ENCODE measurements at regions not wholly inside any gene's neighbourhood (a gene's known extent, or its start where the extent isn't known, plus 50 kb on each side); places are given as distances from the start of the nearest gene placed in this dataset.

DNA sequence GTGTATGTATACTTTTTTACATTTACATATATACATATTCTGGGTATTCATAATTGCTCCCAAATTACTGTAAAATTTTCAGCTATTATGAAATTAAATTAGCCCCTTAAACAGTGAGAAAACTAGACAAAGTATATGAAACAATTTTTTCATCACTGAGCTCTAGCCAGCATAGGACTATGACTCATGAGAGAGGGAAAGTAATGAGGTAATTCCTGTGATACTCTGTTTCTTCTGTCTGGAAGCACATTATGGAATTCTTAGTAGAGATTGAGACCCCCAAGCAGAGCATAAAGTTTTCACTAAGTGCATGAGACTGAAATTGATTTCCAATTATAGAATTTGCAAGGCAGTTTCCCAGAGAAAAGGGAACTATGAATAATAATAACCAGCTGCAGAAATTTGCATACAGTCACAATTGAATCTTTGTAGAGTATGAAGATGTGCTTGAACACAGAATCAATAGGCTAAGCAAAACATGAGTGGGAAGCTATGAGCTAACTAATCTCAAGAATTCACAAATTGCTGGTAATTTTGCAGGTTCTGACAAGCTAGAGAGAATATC is 779.3 kb downstream of the ARAP2 start:
- H3K36me3 Mint-ChIP-seq (ENCODE audit: insufficient read depth in 1 of 3, low read depth in 3 of 3): peaks cover 0 to 1% (median 0%) of the 10 kb centered on the region in 3 experiments; a peak in 2 of 7 replicates
- no peaks in the 10 kb centered on the region for H3K23me2 ChIP-seq (ENCODE audit: insufficient read length, low read depth, low read length, poor library complexity, severe bottlenecking)
- H3K27me3 Mint-ChIP-seq (ENCODE audit: low read depth): no peaks in the 10 kb centered on the region
- no peak overlapping the region for H4K5ac ChIP-seq (ENCODE audit: insufficient read length, low read depth, low read length)
- H2BK15ac ChIP-seq (ENCODE audit: low read depth, low read length): no peak overlapping the region
- no peak overlapping the region for H3K27ac ChIP-seq (ENCODE audit: insufficient read length, low read depth, low read length)
- no peak overlapping the region for H2BK120ac ChIP-seq (ENCODE audit: low read depth, low read length, poor library complexity, severe bottlenecking)
- TF ChIP-seq, protein P1, sequence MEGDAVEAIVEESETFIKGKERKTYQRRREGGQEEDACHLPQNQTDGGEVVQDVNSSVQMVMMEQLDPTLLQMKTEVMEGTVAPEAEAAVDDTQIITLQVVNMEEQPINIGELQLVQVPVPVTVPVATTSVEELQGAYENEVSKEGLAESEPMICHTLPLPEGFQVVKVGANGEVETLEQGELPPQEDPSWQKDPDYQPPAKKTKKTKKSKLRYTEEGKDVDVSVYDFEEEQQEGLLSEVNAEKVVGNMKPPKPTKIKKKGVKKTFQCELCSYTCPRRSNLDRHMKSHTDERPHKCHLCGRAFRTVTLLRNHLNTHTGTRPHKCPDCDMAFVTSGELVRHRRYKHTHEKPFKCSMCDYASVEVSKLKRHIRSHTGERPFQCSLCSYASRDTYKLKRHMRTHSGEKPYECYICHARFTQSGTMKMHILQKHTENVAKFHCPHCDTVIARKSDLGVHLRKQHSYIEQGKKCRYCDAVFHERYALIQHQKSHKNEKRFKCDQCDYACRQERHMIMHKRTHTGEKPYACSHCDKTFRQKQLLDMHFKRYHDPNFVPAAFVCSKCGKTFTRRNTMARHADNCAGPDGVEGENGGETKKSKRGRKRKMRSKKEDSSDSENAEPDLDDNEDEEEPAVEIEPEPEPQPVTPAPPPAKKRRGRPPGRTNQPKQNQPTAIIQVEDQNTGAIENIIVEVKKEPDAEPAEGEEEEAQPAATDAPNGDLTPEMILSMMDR (conservative IDR thresholded peaks at IDR 0.05): no peak
- H2BK12ac ChIP-seq (ENCODE audit: insufficient read length, low read depth, low read length): no peak overlapping the region
- peaks cover 1 to 2% of the 10 kb centered on the region in 2 experiments; a peak in 4 of 5 replicates for H3K9me3 Mint-ChIP-seq
- H3K56ac ChIP-seq (ENCODE audit: insufficient read length, low read depth, low read length): no peak overlapping the region
- no peak overlapping the region for H3T11ph ChIP-seq (ENCODE audit: low read length)
- H3K4me3 Mint-ChIP-seq: no peak overlapping the region
- no peaks in the 10 kb centered on the region for H3K4me1 ChIP-seq (ENCODE audit: insufficient read depth, low read length)
- H3K4ac ChIP-seq (ENCODE audit: low read depth, low read length): no peak overlapping the region
- H4K8ac ChIP-seq (replicated peaks; ENCODE audit: insufficient read length, low read depth, low read length): no peak overlapping the region
- no peak overlapping the region for H3K27ac Mint-ChIP-seq
- no peak overlapping the region for H4K91ac ChIP-seq (ENCODE audit: insufficient read length, low read depth, low read length)
- H3K79me1 ChIP-seq (ENCODE audit: insufficient read depth, low read depth, low read length, poor library complexity, severe bottlenecking): no peaks in the 10 kb centered on the region
- no peak overlapping the region for H3K18ac ChIP-seq (ENCODE audit: insufficient read length, low read depth, low read length)
- no peaks in the 10 kb centered on the region for H4K20me1 ChIP-seq (ENCODE audit: control insufficient read depth, insufficient read depth, insufficient read length)
- H3K4me2 ChIP-seq (ENCODE audit: insufficient read depth, insufficient read length, low read length): no peak overlapping the region
- DNase-seq: no peak
- no peak overlapping the region for H3K14ac ChIP-seq (ENCODE audit: insufficient read depth, low read length)
- H3K27me3 ChIP-seq (ENCODE audit: insufficient read depth, low read length): no peaks in the 10 kb centered on the region
- H2AK5ac ChIP-seq (ENCODE audit: insufficient read length, low read length): no peak overlapping the region
- H2AFZ ChIP-seq (ENCODE audit: low read length): no peak overlapping the region
- H2BK20ac ChIP-seq (ENCODE audit: low read depth, low read length, poor library complexity, severe bottlenecking): no peak overlapping the region
- H3K23ac ChIP-seq (ENCODE audit: insufficient read length, low read depth, low read length): no peak overlapping the region
- peaks cover 4 to 10% of the 10 kb centered on the region in 2 experiments for H3K4me1 Mint-ChIP-seq
- H3K9me3 ChIP-seq (ENCODE audit: control insufficient read depth, low read depth, low read length): no peaks in the 10 kb centered on the region
- H3K9ac ChIP-seq (ENCODE audit: extremely low read depth, insufficient read length, low read length): no peak overlapping the region
- H3K79me2 ChIP-seq (ENCODE audit: insufficient read depth, low read length): no peaks in the 10 kb centered on the region
- H2BK5ac ChIP-seq (ENCODE audit: insufficient read length, low read length): no peak overlapping the region

Measured in H9 (cell line).